NCI-H82 (cell line): ENCODE measurements at regions not wholly inside any gene's neighbourhood (a gene's known extent, or its start where the extent isn't known, plus 50 kb on each side); places are given as distances from the start of the nearest gene placed in this dataset.
"Not testable (repeated sequence)": the region's sequence is repeated elsewhere in the genome, so short reads cannot be mapped to it uniquely, and the experiment has no call there.

Experiments
- DNase-seq: peaks from one replicate; lab custom pipeline; 2025; lab: John Stamatoyannopoulos, UW

- no peak for DNase-seq
Measured at GRCh38 chr3:44132061-44132460, 109.6 kb upstream of the TOPAZ1 start.

DNA sequence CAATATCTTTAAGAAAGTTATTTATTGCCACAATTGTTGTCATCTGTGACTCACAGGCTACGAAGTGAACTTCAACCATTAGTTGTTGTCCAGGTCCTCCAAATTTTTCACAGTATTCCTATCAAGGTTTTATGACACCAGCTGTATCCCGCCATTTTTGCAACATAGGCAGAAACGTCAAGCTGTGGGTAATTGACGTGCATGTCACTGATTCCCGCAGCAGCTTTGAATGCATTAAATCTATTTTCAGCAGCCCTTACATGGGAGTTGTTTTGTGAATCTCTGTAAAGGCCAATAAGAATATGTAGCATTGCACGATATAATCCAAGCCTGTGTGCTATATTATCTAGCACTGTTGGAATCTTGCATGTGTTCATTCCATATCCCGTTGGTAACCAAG lies 109.1 kb upstream of the TOPAZ1 start:
- DNase-seq, result no peak

GRCh38 chr3:44136421-44136820 lies 105.3 kb upstream of the TOPAZ1 start:
- DNase-seq, result no peak

DNA sequence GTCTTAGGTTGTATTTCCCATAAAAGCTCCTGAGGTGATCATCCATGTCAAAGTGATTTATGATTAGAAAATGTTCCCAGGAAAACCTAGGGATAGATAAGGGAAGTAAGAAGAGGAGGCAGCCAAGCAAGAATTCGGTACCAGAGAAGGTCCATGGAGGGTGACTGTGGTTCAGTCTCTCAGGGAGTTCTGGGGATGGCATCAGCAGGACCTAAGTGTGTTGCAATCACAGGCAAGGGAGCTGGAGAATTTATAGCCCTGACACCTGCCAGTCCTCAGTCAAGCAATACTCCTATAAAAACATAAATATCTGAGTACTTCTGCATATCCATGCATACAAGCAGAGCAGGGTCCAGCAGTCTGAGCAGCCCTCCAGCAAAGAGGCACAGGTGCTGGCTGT lies 95.6 kb upstream of the TOPAZ1 start:
- DNase-seq, result no peak

DNA sequence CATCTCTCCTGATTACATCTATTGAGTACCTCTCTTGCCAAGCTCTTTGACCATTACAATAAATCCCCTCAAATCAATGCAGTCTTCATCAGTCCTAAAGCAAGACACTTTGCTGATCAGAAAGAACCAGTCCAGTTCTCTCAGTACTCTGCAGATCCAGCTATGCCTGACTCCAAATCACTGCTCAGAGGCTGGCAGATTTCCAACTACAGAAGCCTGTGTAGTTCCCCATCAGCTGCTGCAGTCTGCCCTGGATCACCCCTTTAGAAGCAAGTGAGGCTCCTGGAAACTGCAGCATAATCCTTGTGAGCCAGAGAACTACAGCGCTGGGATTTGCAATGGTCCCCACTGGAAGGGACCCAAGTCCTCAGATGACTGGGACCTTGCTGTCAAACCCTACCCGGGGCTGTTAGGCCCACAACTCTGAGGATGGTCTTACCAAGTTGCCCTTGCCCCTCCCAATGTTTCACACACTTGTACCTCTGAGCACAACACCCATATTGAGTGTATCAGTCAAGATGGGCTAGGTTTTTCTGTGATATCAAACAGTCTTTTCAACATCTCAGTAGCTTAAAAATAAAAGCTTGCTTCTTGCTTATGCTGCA lies 81.9 kb upstream of the TOPAZ1 start:
- no peak for DNase-seq

DNA sequence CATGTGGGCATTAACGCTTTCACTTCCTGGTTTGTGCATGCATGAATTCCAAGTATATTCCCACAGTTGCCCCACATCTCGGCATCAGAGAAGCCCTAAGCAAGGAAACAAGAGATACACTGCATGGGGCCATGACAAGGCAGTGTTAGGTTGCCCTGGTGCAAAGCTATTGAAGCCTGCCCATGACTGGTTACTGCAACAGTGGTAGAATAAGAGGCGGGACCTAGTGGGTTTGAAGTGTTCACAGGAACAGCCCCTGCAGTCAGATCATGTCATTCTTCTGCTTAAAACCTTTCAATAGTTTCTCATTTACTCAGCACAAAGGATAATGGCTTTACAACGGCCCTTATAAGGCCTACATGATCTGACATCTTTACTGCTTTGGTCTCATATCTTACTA lies 80.9 kb upstream of the TOPAZ1 start:
- no peak for DNase-seq

DNA sequence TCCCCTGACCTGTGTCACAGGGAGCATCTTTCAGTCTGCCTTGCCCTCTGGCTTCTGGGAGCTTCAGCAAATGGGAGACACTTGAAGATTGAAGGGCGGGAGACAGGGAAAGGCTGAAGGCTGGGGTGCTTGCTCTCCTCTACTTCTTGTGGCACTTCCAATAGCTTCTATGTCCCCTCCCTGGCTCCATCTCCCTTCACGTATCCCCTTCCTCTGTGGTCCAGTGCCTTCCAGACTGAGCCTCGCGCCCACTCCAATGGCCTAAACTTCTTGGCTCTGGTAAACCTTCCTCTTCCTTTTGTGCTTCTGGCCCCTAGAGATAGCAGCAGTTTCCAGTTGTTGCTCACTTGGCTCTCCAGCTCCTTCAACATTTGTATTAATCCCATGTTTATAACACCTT lies 69.8 kb upstream of the TOPAZ1 start:
- DNase-seq, result no peak

- not testable (repeated sequence) for DNase-seq
Measured at GRCh38 chr3:44172701-44173100, 69.0 kb upstream of the TOPAZ1 start.

- no peak for DNase-seq
Measured at GRCh38 chr3:44173263-44173662, 68.4 kb upstream of the TOPAZ1 start.

GRCh38 chr3:44175070-44175469 lies 66.6 kb upstream of the TOPAZ1 start:
- no peak for DNase-seq

DNA sequence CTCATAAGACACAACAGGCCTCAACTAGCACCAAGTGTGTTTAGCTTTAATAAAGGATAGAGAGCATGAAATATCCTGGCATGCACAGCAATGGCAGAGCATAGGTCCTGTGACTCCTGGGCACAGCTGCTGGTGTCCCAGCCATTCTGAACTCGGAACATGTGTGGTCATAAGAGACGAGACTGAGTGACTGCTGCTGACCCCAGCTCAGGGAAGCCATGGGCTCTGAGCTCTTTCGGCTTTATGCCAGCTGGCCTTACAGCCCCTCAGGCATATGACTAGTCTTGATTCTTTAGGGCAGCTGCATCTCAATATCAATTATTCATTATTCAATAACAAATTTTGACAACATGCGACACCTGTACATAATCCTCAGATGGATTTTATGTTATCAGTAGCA lies 62.4 kb upstream of the TOPAZ1 start:
- DNase-seq, result no peak

DNA sequence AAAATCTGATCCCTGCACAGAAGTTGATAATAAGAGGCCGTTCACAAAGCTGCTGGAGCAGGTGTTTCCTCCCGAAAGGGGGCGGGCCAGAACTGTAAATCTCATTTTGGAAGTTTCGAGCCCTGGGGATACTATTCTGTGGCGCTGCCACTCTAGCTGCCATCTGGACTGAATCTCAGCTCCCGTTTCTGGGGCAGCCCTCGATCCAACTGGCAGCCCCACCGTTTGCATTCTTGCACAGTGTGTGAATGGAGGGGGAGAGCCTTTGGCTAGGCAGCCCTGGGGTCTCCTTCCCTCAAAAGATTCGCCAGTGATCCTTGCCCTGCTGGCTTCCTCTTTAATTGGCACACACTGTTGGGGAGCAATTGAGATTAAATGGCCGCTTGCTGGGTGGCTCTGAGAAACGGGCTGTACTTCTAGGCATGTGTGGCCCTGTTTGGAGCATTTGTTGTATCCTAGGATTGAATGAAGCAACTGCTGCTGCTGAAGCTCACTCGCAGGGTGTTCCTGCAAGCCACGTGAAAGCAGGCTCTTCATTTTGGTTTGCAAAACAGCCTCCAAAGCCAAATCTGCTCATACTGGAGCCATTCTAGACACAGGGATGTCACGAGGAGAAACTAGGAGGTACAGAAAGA lies 57.2 kb upstream of the TOPAZ1 start:
- peak; percentile 67 for DNase-seq

DNA sequence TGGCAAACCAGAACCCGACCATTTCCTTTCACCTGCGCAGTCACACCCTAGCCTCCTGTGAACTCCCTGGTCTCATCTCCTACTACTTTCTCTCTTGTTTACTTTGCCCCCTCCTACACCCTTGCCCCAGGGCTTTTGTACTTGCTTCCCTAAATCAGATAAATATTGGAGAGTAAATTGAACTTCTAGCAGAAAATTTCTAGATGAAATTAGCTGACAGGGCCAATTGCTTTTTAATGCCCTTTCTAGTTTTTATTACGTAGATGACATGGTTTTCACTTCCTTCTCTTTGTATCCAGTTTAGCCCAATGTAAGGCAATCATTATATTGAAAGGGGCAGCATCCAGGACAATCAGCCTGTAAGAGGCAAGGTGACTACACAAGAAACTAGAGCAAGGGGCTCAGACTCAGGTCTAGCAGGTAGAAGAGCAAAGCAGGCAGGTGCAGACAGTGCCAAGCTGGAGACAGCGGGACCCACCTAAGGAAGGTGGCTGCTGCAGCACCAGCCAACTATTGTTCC lies 56.2 kb upstream of the TOPAZ1 start:
- DNase-seq, result no peak

- DNase-seq, result no peak
Measured at GRCh38 chr3:44186111-44186672, 55.5 kb upstream of the TOPAZ1 start.

- DNase-seq, result no peak
Measured at GRCh38 chr3:44186712-44187111, 55.0 kb upstream of the TOPAZ1 start.
